Osteoblast (primary cell): ENCODE measurements at regions not wholly inside any gene's neighbourhood (a gene's known extent, or its start where the extent isn't known, plus 50 kb on each side); places are given as distances from the start of the nearest gene placed in this dataset.

ENCODE experiments used
- DNase-seq: peaks from one replicate; pipeline ENCODE4 v3.0.0; 2011; ENCODE audit warnings: low spot score, mixed read lengths; ENCODE audit not compliant: insufficient read length; ENCODE audit errors: missing footprints
- H2AFZ ChIP-seq: 2 replicates; pipeline ENCODE4 v1.6.0; 2011; ENCODE audit warnings: mild to moderate bottlenecking, low read length
- H3K27ac ChIP-seq: 2 replicates; pipeline ENCODE4 v1.5.1; 2011; ENCODE audit warnings: mild to moderate bottlenecking, low read depth, low read length, moderate library complexity
- H3K27me3 ChIP-seq: 2 replicates; pipeline ENCODE4 v1.6.0; 2012; ENCODE audit warnings: mild to moderate bottlenecking, control low read depth, inconsistent platforms, low read length, moderate library complexity; ENCODE audit not compliant: insufficient read depth
- H3K36me3 ChIP-seq: 2 replicates; pipeline ENCODE4 v1.5.1; 2011; ENCODE audit warnings: mild to moderate bottlenecking, low read length, control low read depth, moderate library complexity; ENCODE audit not compliant: insufficient read depth
- H3K4me1 ChIP-seq: 2 replicates; pipeline ENCODE4 v1.5.1; 2011; ENCODE audit warnings: mild to moderate bottlenecking, low read length, control low read depth, moderate library complexity; ENCODE audit not compliant: insufficient read depth
- H3K4me2 ChIP-seq: 2 replicates; pipeline ENCODE4 v1.6.0; 2011; ENCODE audit warnings: mild to moderate bottlenecking, low read length; ENCODE audit not compliant: insufficient read depth
- H3K4me3 ChIP-seq: fragments of 200-600 bp; sonication (generic); 3 replicates; pipeline ENCODE4 v1.5.1; 2012; ENCODE audit warnings: mild to moderate bottlenecking, low read length, inconsistent platforms; ENCODE audit not compliant: insufficient read depth
- H3K79me2 ChIP-seq: 2 replicates; pipeline ENCODE4 v1.6.0; 2012; ENCODE audit warnings: mild to moderate bottlenecking, low read length, control low read depth, inconsistent platforms; ENCODE audit not compliant: insufficient read depth
- H3K9me3 ChIP-seq: 2 replicates; pipeline ENCODE4 v1.5.1; 2011; ENCODE audit warnings: low read depth, low read length, control low read depth
- H4K20me1 ChIP-seq: 2 replicates; pipeline ENCODE4 v1.6.0; 2012; ENCODE audit warnings: mild to moderate bottlenecking, low read length, control low read depth; ENCODE audit not compliant: insufficient read depth
- CTCF ChIP-seq: IDR thresholded peaks from 2 replicates; pipeline ENCODE4 v1.5.1; 2011; ENCODE audit warnings: mild to moderate bottlenecking, low read depth, low read length, moderate library complexity; ENCODE audit errors: extremely low read depth

GRCh38 chr6:121506761-121507754 is 71.6 kb downstream of the GJA1 start:
- no peaks in the 10 kb centered on the region for H3K36me3 ChIP-seq
- H4K20me1 ChIP-seq: no peaks in the 10 kb centered on the region
- peaks cover 49% of the 10 kb centered on the region for H3K4me1 ChIP-seq
- H3K79me2 ChIP-seq: peaks cover 4% of the 10 kb centered on the region
- no peaks in the 10 kb centered on the region for H3K9me3 ChIP-seq
- TF ChIP-seq CTCF: no peak
- DNase-seq: peak; percentile 22
- no peaks in the 10 kb centered on the region for H3K27me3 ChIP-seq
- H3K27ac ChIP-seq: peak overlapping the region; percentile 81
- H3K4me2 ChIP-seq: peak overlapping the region; percentile 17
- no peak overlapping the region for H3K4me3 ChIP-seq
- H2AFZ ChIP-seq: peak overlapping the region; percentile 1

- no peaks in the 10 kb centered on the region for H3K9me3 ChIP-seq
- DNase-seq: peak; percentile 50
- TF ChIP-seq CTCF: no peak
- H3K36me3 ChIP-seq: no peaks in the 10 kb centered on the region
- peaks cover 37% of the 10 kb centered on the region for H3K4me1 ChIP-seq
- H2AFZ ChIP-seq: peak overlapping the region; percentile 78
- H3K79me2 ChIP-seq: peaks cover 2% of the 10 kb centered on the region
- peak overlapping the region; percentile 75 for H3K27ac ChIP-seq
- H3K4me3 ChIP-seq: no peak overlapping the region
- H3K4me2 ChIP-seq: no peak overlapping the region
- no peaks in the 10 kb centered on the region for H4K20me1 ChIP-seq
- H3K27me3 ChIP-seq: no peaks in the 10 kb centered on the region
These were observed 75.2 kb downstream of the GJA1 start for GRCh38 chr6:121510568-121511177.

GRCh38 chr6:121515630-121516265 is 80.3 kb downstream of the GJA1 start:
- Histone ChIP-seq H3K27ac (peak overlapping the region; percentile 84), H3K4me1 (peaks cover 26% of the 10 kb centered on the region), H2AFZ (no peak overlapping the region), H3K4me3 (no peak overlapping the region), H3K4me2 (no peak overlapping the region), H3K36me3 (no peaks in the 10 kb centered on the region), H3K9me3 (no peaks in the 10 kb centered on the region), H4K20me1 (no peaks in the 10 kb centered on the region), H3K27me3 (no peaks in the 10 kb centered on the region), H3K79me2 (no peaks in the 10 kb centered on the region)
- TF ChIP-seq CTCF: no peak
- no peak for DNase-seq
